H1 (cell line): ENCODE measurements at regions not wholly inside any gene's neighbourhood (a gene's known extent, or its start where the extent isn't known, plus 50 kb on each side); places are given as distances from the start of the nearest gene placed in this dataset.

ENCODE experiments used
- CTCF ChIP-seq, 3 experiments: IDR thresholded peaks; 1 replicate in 2 of 3; 2 replicates in 1 of 3; pipeline versions ENCODE4 v1.5.1 to v1.6.1; 2011; ENCODE audit warnings: low read length in 3 of 3, mild to moderate bottlenecking in 3 of 3, inconsistent platforms in 2 of 3, low read depth in 1 of 3, moderate library complexity in 1 of 3; ENCODE audit not compliant: insufficient read depth in 1 of 3; ENCODE audit errors: control extremely low read depth in 1 of 3
- SIN3A ChIP-seq, 2 experiments: IDR thresholded peaks in 1 of 2; conservative IDR thresholded peaks in 1 of 2; 2 replicates each; pipeline ENCODE4 v1.6.1; 2011 to 2012; ENCODE audit warnings: low read length in 2 of 2, improper control_type of control experiment in 1 of 2, low read depth in 1 of 2, mild to moderate bottlenecking in 1 of 2
- YY1 ChIP-seq: IDR thresholded peaks from 2 replicates; pipeline ENCODE4 v1.6.1; 2011; ENCODE audit warnings: low read depth, mild to moderate bottlenecking, low read length
- ZNF274 ChIP-seq: IDR thresholded peaks from 2 replicates; pipeline ENCODE4 v1.7.0; 2012; ENCODE audit warnings: low read length, borderline replicate concordance; ENCODE audit errors: extremely low read depth

- TF ChIP-seq CTCF (IDR thresholded peaks at IDR 0.05; ENCODE audit: control extremely low read depth in 1 of 3, insufficient read depth in 1 of 3, low read depth in 1 of 3, low read length in 3 of 3) (no peak), YY1 (no peak), ZNF274 (no peak), SIN3A (conservative IDR thresholded peaks at IDR 0.05 in 1 of 2, IDR thresholded peaks at IDR 0.05 in 1 of 2; ENCODE audit: low read depth in 1 of 2, low read length in 2 of 2) (no peak)
Measured at GRCh38 chr11:129631201-129631600, 184.4 kb upstream of the TMEM45B start.
